ENCODE measurements at regions not wholly inside any gene's neighbourhood (a gene's known extent, or its start where the extent isn't known, plus 50 kb on each side); places are given as distances from the start of the nearest gene placed in this dataset.

DNA sequence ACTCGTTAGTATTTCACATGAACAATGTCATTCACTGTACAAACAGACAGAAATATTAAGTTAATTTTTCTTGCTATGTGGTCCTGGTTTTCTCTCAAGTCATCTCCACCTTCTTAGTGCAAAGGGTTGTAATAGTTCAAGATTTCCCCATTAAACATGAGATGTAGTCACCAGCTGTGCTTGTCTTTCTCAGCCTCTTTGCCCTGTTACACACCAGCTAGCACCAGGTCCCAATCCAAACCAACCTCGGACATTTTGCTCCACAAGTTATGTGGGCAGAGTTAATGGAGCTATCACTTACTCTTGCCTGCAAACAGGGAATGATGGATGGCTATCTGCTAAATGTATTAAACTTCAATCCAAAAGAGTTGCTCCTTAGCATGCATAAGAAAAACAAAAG is 328.1 kb downstream of the TLE1 start:
- TF ChIP-seq, protein P1, sequence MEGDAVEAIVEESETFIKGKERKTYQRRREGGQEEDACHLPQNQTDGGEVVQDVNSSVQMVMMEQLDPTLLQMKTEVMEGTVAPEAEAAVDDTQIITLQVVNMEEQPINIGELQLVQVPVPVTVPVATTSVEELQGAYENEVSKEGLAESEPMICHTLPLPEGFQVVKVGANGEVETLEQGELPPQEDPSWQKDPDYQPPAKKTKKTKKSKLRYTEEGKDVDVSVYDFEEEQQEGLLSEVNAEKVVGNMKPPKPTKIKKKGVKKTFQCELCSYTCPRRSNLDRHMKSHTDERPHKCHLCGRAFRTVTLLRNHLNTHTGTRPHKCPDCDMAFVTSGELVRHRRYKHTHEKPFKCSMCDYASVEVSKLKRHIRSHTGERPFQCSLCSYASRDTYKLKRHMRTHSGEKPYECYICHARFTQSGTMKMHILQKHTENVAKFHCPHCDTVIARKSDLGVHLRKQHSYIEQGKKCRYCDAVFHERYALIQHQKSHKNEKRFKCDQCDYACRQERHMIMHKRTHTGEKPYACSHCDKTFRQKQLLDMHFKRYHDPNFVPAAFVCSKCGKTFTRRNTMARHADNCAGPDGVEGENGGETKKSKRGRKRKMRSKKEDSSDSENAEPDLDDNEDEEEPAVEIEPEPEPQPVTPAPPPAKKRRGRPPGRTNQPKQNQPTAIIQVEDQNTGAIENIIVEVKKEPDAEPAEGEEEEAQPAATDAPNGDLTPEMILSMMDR (IDR thresholded peaks at IDR 0.05; ENCODE audit: control insufficient read depth, extremely low read depth, insufficient read depth), result no peak
- DNase-seq (ENCODE audit: low read depth), result no peak

DNA sequence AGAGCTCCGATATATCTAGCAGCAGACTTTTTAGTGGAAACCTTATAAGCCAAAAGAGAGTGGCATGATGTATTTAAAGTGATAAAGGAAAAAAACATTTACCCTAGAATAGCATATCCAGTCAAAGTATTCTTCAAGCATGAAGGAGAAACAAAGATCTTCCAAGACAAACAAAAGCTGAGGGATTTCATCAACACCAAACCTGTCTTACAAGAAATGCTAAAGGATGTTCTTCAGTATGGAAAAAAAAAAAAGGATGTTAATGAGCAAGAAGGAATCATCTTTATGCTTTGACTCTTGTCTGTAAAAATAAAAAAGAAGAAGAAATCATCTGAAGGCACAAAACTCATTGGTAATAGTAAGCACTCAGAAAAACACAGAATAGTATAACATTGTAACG is 338.2 kb downstream of the TLE1 start:
- no peak overlapping the region for H3K4me3 ChIP-seq (ENCODE audit: low read depth, low read length)
- DNase-seq (ENCODE audit: low read depth), result peak; percentile 75
- TF ChIP-seq, protein P1 (IDR thresholded peaks at IDR 0.05; ENCODE audit: control insufficient read depth, extremely low read depth, insufficient read depth), result no peak

More for the DNA sequence above, 328.1 kb downstream of the TLE1 start:
- no peak overlapping the region for H3K4me3 ChIP-seq (ENCODE audit: low read depth, low read length)

DNA sequence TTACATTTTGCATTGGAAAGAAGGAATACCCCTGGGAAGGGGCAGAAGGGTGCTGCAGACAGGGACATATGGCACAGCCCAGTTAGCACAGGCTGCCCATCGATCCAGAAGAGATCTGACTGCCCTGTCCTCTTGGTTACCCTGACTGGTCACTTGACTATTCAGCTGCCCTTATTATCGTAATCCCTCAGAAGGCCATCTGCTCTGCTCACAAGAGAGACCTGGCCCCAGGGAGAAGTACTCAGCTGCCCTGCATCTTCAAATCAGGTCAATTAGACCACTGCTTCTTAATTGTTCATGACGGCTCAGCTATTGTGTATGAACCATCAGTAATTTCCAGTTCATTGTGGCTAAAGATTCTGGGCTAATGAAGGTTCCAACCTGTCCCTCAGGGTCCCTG is 345.0 kb downstream of the TLE1 start:
- TF ChIP-seq, protein P1 (IDR thresholded peaks at IDR 0.05; ENCODE audit: control insufficient read depth, extremely low read depth, insufficient read depth), result no peak
- DNase-seq (ENCODE audit: low read depth), result no peak
- no peak overlapping the region for H3K4me3 ChIP-seq (ENCODE audit: low read depth, low read length)

DNA sequence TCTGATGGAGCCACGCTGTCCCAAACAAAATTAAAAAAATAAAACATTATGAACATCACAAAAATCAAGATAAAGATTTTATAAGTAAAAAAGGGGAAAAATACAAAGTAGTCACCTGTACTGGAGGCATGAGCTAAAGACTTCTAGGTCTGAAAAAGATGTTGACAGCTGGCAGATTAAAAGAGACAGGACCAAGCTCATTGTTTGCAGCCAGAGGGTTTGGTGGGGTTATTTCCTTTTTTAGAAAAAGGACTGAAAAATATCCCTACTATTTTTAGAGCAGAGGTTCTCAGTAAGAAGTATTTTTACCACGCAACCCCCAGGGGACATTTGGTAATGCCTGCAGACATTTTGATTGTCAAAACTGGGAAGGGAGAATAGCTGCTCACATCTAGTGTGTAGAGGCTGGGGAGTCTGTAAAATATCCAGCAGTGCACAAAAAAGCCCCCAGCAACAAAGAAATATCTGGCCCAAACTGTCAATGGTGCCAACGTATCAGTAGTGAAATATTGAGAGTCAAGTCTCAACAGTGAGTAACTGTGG is 353.4 kb downstream of the TLE1 start:
- DNase-seq (ENCODE audit: low read depth), result no peak
- no peak overlapping the region for H3K4me3 ChIP-seq (ENCODE audit: low read depth, low read length)
- TF ChIP-seq, protein P1 (IDR thresholded peaks at IDR 0.05; ENCODE audit: control insufficient read depth, extremely low read depth, insufficient read depth), result no peak

DNA sequence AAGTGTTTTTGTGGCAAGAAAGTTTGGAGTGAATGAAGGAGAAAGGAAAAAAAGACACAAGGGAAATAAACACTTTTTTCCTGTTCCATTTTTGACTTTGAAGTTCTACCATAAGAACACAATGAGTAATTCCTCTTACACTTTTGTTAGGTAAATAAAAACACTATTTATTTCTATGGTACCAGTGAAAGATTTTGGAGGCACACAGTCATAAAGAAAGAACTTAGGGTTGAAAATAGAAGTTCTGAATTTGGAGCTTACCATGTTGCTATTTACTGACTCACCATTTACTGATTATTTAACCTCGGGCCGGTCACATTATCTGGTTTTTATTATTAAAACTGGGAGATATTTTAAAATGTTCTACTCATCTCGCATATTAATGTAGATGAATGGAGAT is 367.8 kb downstream of the TLE1 start:
- TF ChIP-seq, protein P1 (IDR thresholded peaks at IDR 0.05; ENCODE audit: control insufficient read depth, extremely low read depth, insufficient read depth), result no peak
- DNase-seq (ENCODE audit: low read depth), result no peak
- no peak overlapping the region for H3K4me3 ChIP-seq (ENCODE audit: low read depth, low read length)

DNA sequence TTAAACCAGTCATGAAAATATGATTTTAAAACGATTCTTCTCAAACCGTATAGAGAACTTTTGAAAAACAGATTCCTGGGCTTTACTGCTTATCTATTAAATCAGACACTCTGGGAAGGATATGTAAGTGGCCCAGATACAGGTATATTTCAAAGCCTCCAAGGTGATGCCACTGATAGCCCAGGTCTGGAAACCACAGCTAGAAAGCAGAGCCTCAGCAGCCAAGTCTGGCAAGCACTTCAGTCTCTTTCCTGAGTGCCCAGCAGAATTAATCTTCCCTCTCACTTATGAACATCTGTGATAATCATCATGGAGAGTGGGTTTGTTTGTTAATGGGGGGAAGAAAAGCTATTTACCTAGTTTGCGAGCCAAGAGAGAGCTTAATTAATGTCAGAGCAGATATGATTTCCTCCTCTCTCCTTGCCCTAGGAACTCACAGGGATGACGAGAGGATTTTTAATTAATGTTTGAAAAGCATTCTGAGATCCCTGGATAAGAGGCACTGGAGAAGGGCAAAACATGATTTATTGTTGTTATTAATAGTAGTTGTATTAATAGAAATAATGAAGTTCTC is 368.4 kb downstream of the TLE1 start:
- peak; percentile 2 for DNase-seq (ENCODE audit: low read depth)
- TF ChIP-seq, protein P1 (IDR thresholded peaks at IDR 0.05; ENCODE audit: control insufficient read depth, extremely low read depth, insufficient read depth), result no peak
- H3K4me3 ChIP-seq (ENCODE audit: low read depth, low read length), result no peak overlapping the region

DNA sequence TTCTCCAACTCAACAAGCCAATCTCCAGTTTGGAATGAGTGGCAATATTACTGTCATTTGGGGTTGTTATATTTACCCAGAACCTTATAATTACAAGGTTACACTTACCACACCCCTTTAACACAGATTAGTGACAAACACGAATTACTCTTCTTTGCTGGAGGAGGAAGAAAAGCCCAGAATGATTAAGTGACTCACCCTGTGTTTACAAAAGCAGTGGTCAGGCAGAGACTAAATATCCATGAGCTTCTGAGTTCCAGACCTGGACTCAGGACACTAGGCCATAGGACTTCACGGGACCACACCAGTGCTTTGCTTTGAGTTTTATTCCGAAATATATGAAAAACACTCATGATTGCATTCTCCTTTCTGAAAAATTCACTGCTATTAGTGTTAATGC is 370.8 kb downstream of the TLE1 start:
- TF ChIP-seq, protein P1 (IDR thresholded peaks at IDR 0.05; ENCODE audit: control insufficient read depth, extremely low read depth, insufficient read depth), result no peak
- DNase-seq (ENCODE audit: low read depth), result no peak
- no peak overlapping the region for H3K4me3 ChIP-seq (ENCODE audit: low read depth, low read length)
